ENCODE measurements at regions not wholly inside any gene's neighbourhood (a gene's known extent, or its start where the extent isn't known, plus 50 kb on each side); places are given as distances from the start of the nearest gene placed in this dataset.
A peak's percentile ranks its signal among the peaks of the same experiment; 100 is the strongest.

- peak; percentile 78 for TF ChIP-seq CTCF (IDR thresholded peaks at IDR 0.05)
These were observed 289.4 kb upstream of the DAB2 start for GRCh38 chr5:39714036-39714698.

GRCh38 chr5:39713250-39713916 lies 288.6 kb upstream of the DAB2 start:
- TF ChIP-seq CTCF (IDR thresholded peaks at IDR 0.05), result no peak

GRCh38 chr5:39712316-39713249 lies 287.8 kb upstream of the DAB2 start:
- no peak for TF ChIP-seq CTCF (IDR thresholded peaks at IDR 0.05)

GRCh38 chr5:39711821-39712220 lies 287.0 kb upstream of the DAB2 start:
- no peak for TF ChIP-seq CTCF (IDR thresholded peaks at IDR 0.05)

GRCh38 chr5:39709032-39709431 lies 284.3 kb upstream of the DAB2 start:
- TF ChIP-seq CTCF (IDR thresholded peaks at IDR 0.05), result no peak

- no peak for TF ChIP-seq CTCF (IDR thresholded peaks at IDR 0.05)
These were observed 278.1 kb upstream of the DAB2 start for GRCh38 chr5:39702928-39703327.

GRCh38 chr5:39700523-39700922 lies 275.7 kb upstream of the DAB2 start:
- no peak for TF ChIP-seq CTCF (IDR thresholded peaks at IDR 0.05)
